Keratinocyte (primary cell): ENCODE measurements at regions not wholly inside any gene's neighbourhood (a gene's known extent, or its start where the extent isn't known, plus 50 kb on each side); places are given as distances from the start of the nearest gene placed in this dataset.

ENCODE experiments used
- DNase-seq: peaks from one replicate; pipeline ENCODE4 v3.0.0-alpha.2; 2011; ENCODE audit warnings: low read depth, missing footprints, low spot score
- FAIRE-seq: peaks from 2 replicates; lab custom pipeline; 2011; peaks lifted over from hg19 to GRCh38; lab: Jason Lieb, UNC
- H2AFZ ChIP-seq: 2 replicates; pipeline ENCODE4 v1.6.0; 2012; ENCODE audit warnings: low read length, control low read depth, inconsistent platforms; ENCODE audit not compliant: control insufficient read depth
- H3K27ac ChIP-seq: 2 replicates; pipeline ENCODE4 v1.5.1; 2011; ENCODE audit warnings: low read length; ENCODE audit not compliant: control insufficient read depth, insufficient read depth
- H3K27me3 ChIP-seq: 3 replicates; pipeline ENCODE4 v1.6.0; 2011; ENCODE audit warnings: low read length; ENCODE audit not compliant: control insufficient read depth, insufficient read depth; ENCODE audit errors: extremely low read depth
- H3K36me3 ChIP-seq, 2 experiments: 2 replicates in 1 of 2; 3 replicates in 1 of 2; pipeline ENCODE4 v1.5.1; 2011; ENCODE audit warnings: low read length in 2 of 2, mild to moderate bottlenecking in 1 of 2; ENCODE audit not compliant: control insufficient read depth in 2 of 2, insufficient read depth in 2 of 2; ENCODE audit errors: extremely low read depth in 1 of 2
- H3K4me1 ChIP-seq: 3 replicates; pipeline ENCODE4 v1.5.1; 2011; ENCODE audit warnings: low read length; ENCODE audit not compliant: control insufficient read depth, insufficient read depth; ENCODE audit errors: extremely low read depth
- H3K4me2 ChIP-seq: 3 replicates; pipeline ENCODE4 v1.6.0; 2011; ENCODE audit warnings: low read depth, low read length; ENCODE audit not compliant: control insufficient read depth, insufficient read depth; ENCODE audit errors: extremely low read depth
- H3K4me3 ChIP-seq, 3 experiments: fragments of 200-600 bp in 1 of 3; sonication (generic) in 1 of 3; 2 replicates in 2 of 3; 3 replicates in 1 of 3; pipeline ENCODE4 v1.5.1; 2011 to 2016; ENCODE audit warnings: low read length in 3 of 3, mild to moderate bottlenecking in 3 of 3, control low read depth in 2 of 3, inconsistent platforms in 1 of 3, low read depth in 1 of 3, mixed read lengths in 1 of 3, mixed run types in 1 of 3, moderate library complexity in 1 of 3; ENCODE audit not compliant: control insufficient read depth in 2 of 3, insufficient read depth in 2 of 3; ENCODE audit errors: extremely low read depth in 1 of 3
- H3K79me2 ChIP-seq: 2 replicates; pipeline ENCODE4 v1.6.0; 2012; ENCODE audit warnings: low read length; ENCODE audit not compliant: control insufficient read depth, insufficient read depth
- H3K9ac ChIP-seq: 3 replicates; pipeline ENCODE4 v1.6.0; 2011; ENCODE audit warnings: low read length; ENCODE audit not compliant: control insufficient read depth, insufficient read depth; ENCODE audit errors: extremely low read depth
- H3K9me1 ChIP-seq: 3 replicates; pipeline ENCODE4 v1.6.0; 2011; ENCODE audit warnings: low read length; ENCODE audit not compliant: control insufficient read depth, insufficient read depth; ENCODE audit errors: extremely low read depth
- H3K9me3 ChIP-seq: 2 replicates; pipeline ENCODE4 v1.5.1; 2012; ENCODE audit warnings: low read depth, low read length; ENCODE audit not compliant: control insufficient read depth
- H4K20me1 ChIP-seq: 3 replicates; pipeline ENCODE4 v1.6.0; 2011; ENCODE audit warnings: low read length; ENCODE audit not compliant: control insufficient read depth, insufficient read depth; ENCODE audit errors: extremely low read depth
- CTCF ChIP-seq, 3 experiments: IDR thresholded peaks in 1 of 3; conservative IDR thresholded peaks in 1 of 3; optimal IDR thresholded peaks in 1 of 3; 2 replicates in 2 of 3; 3 replicates in 1 of 3; pipeline versions ENCODE3 to v1.5.1; 2011; ENCODE audit warnings: low read length in 3 of 3, mild to moderate bottlenecking in 3 of 3, moderate library complexity in 2 of 3, control low read depth in 1 of 3, inconsistent platforms in 1 of 3; ENCODE audit not compliant: insufficient read depth in 2 of 3; ENCODE audit errors: extremely low read depth in 1 of 3
- EZH2 ChIP-seq: IDR thresholded peaks from one replicate; pipeline ENCODE4 v1.6.1; 2012; ENCODE audit warnings: inconsistent platforms, mild to moderate bottlenecking, low read length, moderate library complexity
- dilution Hi-C: fragments of 300-500 bp; cut with MboI; formaldehyde crosslinking; loops from one replicate; pipeline ENCODE4 v1.7.0; 2020; ENCODE audit warnings: low sequenced_read_pairs; ENCODE audit not compliant: extremely low pct_ligation_motif_present

DNA sequence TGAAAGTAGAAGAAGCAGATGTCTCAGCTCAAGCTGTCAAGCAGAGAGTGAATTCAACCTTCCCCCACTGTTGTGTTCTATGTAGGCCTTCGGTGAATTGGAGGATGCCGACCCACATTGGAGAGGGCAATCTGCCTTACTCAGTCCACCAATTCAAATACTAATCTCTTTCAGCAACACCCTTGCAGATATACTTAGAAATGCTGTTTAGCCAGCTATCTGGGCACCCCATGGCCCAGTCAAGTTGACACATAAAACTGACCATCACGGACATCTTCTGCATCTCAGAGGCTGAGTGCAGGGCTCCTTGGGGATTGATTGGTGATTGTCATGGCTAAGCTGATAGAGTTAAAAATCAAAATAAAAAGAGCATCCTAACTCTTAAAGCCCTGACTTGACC, 58.3 kb downstream of the IRX3 start:
- Histone ChIP-seq H3K4me3 (no peak overlapping the region), H3K36me3 (no peaks in the 10 kb centered on the region), H3K79me2 (no peaks in the 10 kb centered on the region), H3K27me3 (no peaks in the 10 kb centered on the region), H2AFZ (no peak overlapping the region), H3K9me1 (no peaks in the 10 kb centered on the region), H3K27ac (no peak overlapping the region), H3K4me1 (no peaks in the 10 kb centered on the region), H3K4me2 (no peak overlapping the region), H3K9ac (no peak overlapping the region), H4K20me1 (no peaks in the 10 kb centered on the region), H3K9me3 (peaks cover 1% of the 10 kb centered on the region)
- TF ChIP-seq CTCF (optimal IDR thresholded peaks at IDR 0.05 in 1 of 3, IDR thresholded peaks at IDR 0.05 in 1 of 3, conservative IDR thresholded peaks at IDR 0.05 in 1 of 3; ENCODE audit: extremely low read depth in 1 of 3, insufficient read depth in 2 of 3, low read length in 3 of 3) = no peak
- TF ChIP-seq EZH2 = no peak
- no peak for FAIRE-seq
- no peak for DNase-seq
- dilution Hi-C loops = no loop called here

GRCh38 chr16:54226296-54227010, 60.1 kb downstream of the IRX3 start:
- Histone ChIP-seq H3K27ac (no peak overlapping the region), H3K4me1 (no peaks in the 10 kb centered on the region), H3K27me3 (no peaks in the 10 kb centered on the region), H3K36me3 (no peaks in the 10 kb centered on the region), H3K9me1 (no peaks in the 10 kb centered on the region), H3K79me2 (no peaks in the 10 kb centered on the region), H3K9ac (no peak overlapping the region), H3K4me3 (no peak overlapping the region), H4K20me1 (no peaks in the 10 kb centered on the region), H3K9me3 (peaks cover 1% of the 10 kb centered on the region), H2AFZ (no peak overlapping the region), H3K4me2 (no peak overlapping the region)
- dilution Hi-C loops = no loop called here
- DNase-seq (no peak), FAIRE-seq (no peak)
- TF ChIP-seq CTCF (optimal IDR thresholded peaks at IDR 0.05 in 1 of 3, IDR thresholded peaks at IDR 0.05 in 1 of 3, conservative IDR thresholded peaks at IDR 0.05 in 1 of 3; ENCODE audit: extremely low read depth in 1 of 3, insufficient read depth in 2 of 3, low read length in 3 of 3) = no peak
- TF ChIP-seq EZH2 = no peak
